ENCODE measurements at regions not wholly inside any gene's neighbourhood (a gene's known extent, or its start where the extent isn't known, plus 50 kb on each side); places are given as distances from the start of the nearest gene placed in this dataset.
A peak's percentile ranks its signal among the peaks of the same experiment; 100 is the strongest.
"Not testable (repeated sequence)": the region's sequence is repeated elsewhere in the genome, so short reads cannot be mapped to it uniquely, and the experiment has no call there.

GRCh38 chr5:77908787-77909186 is 132.6 kb upstream of the TBCA start:
- DNase-seq, result no peak

- no peak for DNase-seq
Measured at GRCh38 chr5:77907786-77908185, 131.6 kb upstream of the TBCA start.

GRCh38 chr5:77906806-77907205 is 130.7 kb upstream of the TBCA start:
- DNase-seq, result no peak

GRCh38 chr5:77904362-77904761 is 128.2 kb upstream of the TBCA start:
- no peak for DNase-seq

GRCh38 chr5:77900691-77901090 is 124.6 kb upstream of the TBCA start:
- no peak for DNase-seq

- DNase-seq, result no peak
Measured at GRCh38 chr5:77898385-77898784, 122.2 kb upstream of the TBCA start.

- DNase-seq, result no peak
Measured at GRCh38 chr5:77896338-77896737, 120.2 kb upstream of the TBCA start.

- not testable (repeated sequence) for DNase-seq
Measured at GRCh38 chr5:77894103-77894502, 118.0 kb upstream of the TBCA start.

GRCh38 chr5:77893225-77893860 is 117.2 kb upstream of the TBCA start:
- no peak for DNase-seq

GRCh38 chr5:77892061-77893010 is 116.2 kb upstream of the TBCA start:
- peak; percentile 70 for DNase-seq

- DNase-seq, result peak; percentile 61
Measured at GRCh38 chr5:77885519-77885918, 109.4 kb upstream of the TBCA start.

- no peak for DNase-seq
Measured at GRCh38 chr5:77882670-77883257, 106.6 kb upstream of the TBCA start.

- DNase-seq, result no peak
Measured at GRCh38 chr5:77881528-77881927, 105.4 kb upstream of the TBCA start.

- no peak for DNase-seq
Measured at GRCh38 chr5:77877516-77878355, 101.6 kb upstream of the TBCA start.

- DNase-seq, result no peak
Measured at GRCh38 chr5:77876862-77877502, 100.8 kb upstream of the TBCA start.

GRCh38 chr5:77876316-77876715 is 100.2 kb upstream of the TBCA start:
- no peak for DNase-seq

- peak; percentile 59 for DNase-seq
Measured at GRCh38 chr5:77874691-77875090, 98.6 kb upstream of the TBCA start.

- DNase-seq, result no peak
Measured at GRCh38 chr5:77873239-77873638, 97.1 kb upstream of the TBCA start.

GRCh38 chr5:77871946-77872345 is 95.8 kb upstream of the TBCA start:
- DNase-seq, result no peak

- DNase-seq, result no peak
Measured at GRCh38 chr5:77871016-77871415, 94.9 kb upstream of the TBCA start.

GRCh38 chr5:77869116-77869798 is 93.1 kb upstream of the TBCA start:
- DNase-seq, result peak; percentile 96

GRCh38 chr5:77867914-77868313 is 91.8 kb upstream of the TBCA start:
- no peak for DNase-seq
